Stimulated activated naive CD8-positive, alpha-beta T cell treated with anti-CD3 and anti-CD28 coated beads, Interleukin-15, Interleukin-2, amounts not matched to agents 100 ng/mL and 50 ng/mL, for 24 hours (primary cell): ENCODE measurements at regions not wholly inside any gene's neighbourhood (a gene's known extent, or its start where the extent isn't known, plus 50 kb on each side); places are given as distances from the start of the nearest gene placed in this dataset.
A peak's percentile ranks its signal among the peaks of the same experiment; 100 is the strongest.

ENCODE experiments used
- H3K27ac Mint-ChIP-seq: one replicate; pipeline ENCODE4 v1.8.0; 2021; ENCODE audit warnings: mild to moderate bottlenecking, mixed read lengths
- H3K27me3 Mint-ChIP-seq: one replicate; pipeline ENCODE4 v1.8.0; 2021; ENCODE audit warnings: mixed read lengths
- H3K36me3 Mint-ChIP-seq: one replicate; pipeline ENCODE4 v1.8.0; 2021; ENCODE audit warnings: low read depth, mixed read lengths
- H3K4me1 Mint-ChIP-seq: one replicate; pipeline ENCODE4 v1.8.0; 2021; ENCODE audit warnings: low read depth, mixed read lengths
- H3K4me3 Mint-ChIP-seq: one replicate; pipeline ENCODE4 v1.8.0; 2021; ENCODE audit warnings: mild to moderate bottlenecking, mixed read lengths
- H3K9me3 Mint-ChIP-seq: one replicate; pipeline ENCODE4 v1.8.0; 2021; ENCODE audit warnings: mixed read lengths

DNA sequence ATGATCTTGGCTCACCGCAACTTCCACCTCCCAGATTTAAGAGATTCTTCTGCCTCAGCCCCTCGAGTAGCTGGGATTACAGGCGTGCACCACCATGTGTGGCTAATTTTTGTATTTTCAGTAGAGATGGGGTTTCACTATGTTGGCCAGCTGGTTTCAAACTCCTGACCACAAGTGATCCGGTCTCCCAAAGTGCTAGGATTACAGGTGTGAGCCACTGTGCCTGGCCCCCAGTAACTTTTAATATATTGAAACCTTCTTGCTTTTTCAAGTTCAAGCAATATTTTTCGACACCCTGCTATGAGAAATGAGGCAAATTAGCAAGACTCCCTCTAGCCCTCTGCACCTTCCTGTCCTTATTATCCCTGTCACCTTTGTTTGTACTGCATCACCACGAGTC lies 144.0 kb downstream of the EVX1 start:
- no peaks in the 10 kb centered on the region for H3K9me3 Mint-ChIP-seq
- no peak overlapping the region for H3K27ac Mint-ChIP-seq
- H3K36me3 Mint-ChIP-seq, result no peaks in the 10 kb centered on the region
- no peak overlapping the region for H3K4me3 Mint-ChIP-seq
- H3K27me3 Mint-ChIP-seq, result peaks cover 29% of the 10 kb centered on the region
- no peaks in the 10 kb centered on the region for H3K4me1 Mint-ChIP-seq

DNA sequence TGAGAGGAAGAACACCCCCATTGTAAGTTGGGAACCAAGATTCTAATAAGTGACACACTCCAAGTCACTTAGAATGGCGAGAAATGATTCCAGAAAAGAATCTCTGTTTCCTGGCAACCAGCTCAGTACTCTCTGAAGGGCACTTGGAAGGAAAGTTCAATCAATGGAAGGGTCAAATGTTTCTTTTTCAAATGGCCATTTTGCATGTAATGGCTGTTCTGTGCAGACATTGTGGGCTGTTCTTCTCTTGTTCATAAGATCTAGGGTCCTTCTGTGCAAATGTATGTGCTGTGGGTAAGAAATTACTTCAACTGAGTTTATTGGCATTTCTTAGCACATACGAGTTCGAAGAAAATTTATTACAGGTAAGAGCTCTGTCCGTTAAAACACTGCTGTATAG lies 145.3 kb downstream of the EVX1 start:
- Mint-ChIP-seq H3K4me3 (no peak overlapping the region), H3K36me3 (no peaks in the 10 kb centered on the region), H3K27ac (no peak overlapping the region), H3K9me3 (no peaks in the 10 kb centered on the region), H3K27me3 (peaks cover 29% of the 10 kb centered on the region), H3K4me1 (no peaks in the 10 kb centered on the region)

DNA sequence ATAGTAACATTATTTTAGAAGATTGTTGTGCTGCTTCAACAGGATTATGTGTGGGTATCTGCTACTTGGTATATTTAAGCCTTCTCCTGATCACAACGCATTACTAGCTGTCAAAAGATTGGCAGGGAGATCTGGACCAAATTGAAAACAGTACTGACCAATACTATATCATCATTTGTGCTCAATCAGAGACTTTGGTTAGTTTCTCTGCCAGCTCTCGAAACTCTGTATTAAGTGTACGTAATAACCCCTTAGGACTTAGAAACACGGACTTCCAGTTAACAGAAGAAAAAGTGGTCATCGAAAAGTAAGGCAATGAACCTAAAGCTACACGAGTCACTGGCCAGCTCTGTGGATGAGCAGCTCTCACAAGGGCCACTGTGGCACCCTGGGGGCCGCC lies 146.0 kb downstream of the EVX1 start:
- Mint-ChIP-seq H3K9me3 (no peaks in the 10 kb centered on the region), H3K36me3 (no peaks in the 10 kb centered on the region), H3K27me3 (peaks cover 29% of the 10 kb centered on the region), H3K4me1 (no peaks in the 10 kb centered on the region), H3K27ac (no peak overlapping the region), H3K4me3 (no peak overlapping the region)

DNA sequence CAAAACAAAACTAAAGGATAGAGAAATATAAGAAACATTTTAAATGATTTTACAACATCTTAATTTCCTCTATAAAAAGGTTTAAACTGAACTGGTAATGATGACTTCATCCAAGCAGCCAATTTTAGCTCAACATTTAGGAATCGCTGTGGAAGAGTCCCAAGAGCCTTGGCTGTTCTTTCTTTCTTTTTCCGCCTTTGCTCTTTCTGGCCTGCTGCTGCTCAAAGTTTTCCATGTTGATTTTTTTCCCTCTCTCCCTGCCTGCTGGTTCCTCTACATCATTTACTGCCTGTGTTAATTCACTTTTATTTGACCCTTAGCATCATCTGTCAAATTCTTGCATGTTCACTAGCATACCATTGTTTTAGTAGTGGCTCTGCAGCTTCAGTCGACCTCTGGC lies 146.9 kb downstream of the EVX1 start:
- Mint-ChIP-seq H3K9me3 (no peaks in the 10 kb centered on the region), H3K36me3 (no peaks in the 10 kb centered on the region), H3K4me1 (no peaks in the 10 kb centered on the region), H3K27me3 (peaks cover 34% of the 10 kb centered on the region), H3K4me3 (no peak overlapping the region), H3K27ac (no peak overlapping the region)

DNA sequence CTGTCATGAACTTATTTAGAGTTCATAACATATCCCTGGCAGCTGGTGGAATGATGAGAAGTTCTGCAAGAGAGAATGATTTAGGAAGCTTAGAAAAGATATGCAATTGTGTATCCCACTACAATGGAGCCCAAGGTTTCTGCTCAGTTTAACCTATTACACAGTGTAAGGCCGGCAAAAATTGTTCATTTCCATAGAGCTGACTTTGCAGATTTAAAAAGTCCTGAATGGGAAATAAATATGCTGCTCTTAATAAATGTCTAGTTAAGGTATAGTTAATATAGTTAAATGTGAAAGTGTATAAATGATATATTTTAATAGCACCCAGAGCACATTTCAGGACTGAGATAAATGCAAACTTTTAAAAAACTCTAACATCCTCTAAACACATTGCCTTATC lies 149.9 kb downstream of the EVX1 start:
- H3K36me3 Mint-ChIP-seq, result no peaks in the 10 kb centered on the region
- no peak overlapping the region for H3K27ac Mint-ChIP-seq
- no peaks in the 10 kb centered on the region for H3K4me1 Mint-ChIP-seq
- H3K27me3 Mint-ChIP-seq, result peaks cover 33% of the 10 kb centered on the region
- H3K4me3 Mint-ChIP-seq, result no peak overlapping the region
- no peaks in the 10 kb centered on the region for H3K9me3 Mint-ChIP-seq

DNA sequence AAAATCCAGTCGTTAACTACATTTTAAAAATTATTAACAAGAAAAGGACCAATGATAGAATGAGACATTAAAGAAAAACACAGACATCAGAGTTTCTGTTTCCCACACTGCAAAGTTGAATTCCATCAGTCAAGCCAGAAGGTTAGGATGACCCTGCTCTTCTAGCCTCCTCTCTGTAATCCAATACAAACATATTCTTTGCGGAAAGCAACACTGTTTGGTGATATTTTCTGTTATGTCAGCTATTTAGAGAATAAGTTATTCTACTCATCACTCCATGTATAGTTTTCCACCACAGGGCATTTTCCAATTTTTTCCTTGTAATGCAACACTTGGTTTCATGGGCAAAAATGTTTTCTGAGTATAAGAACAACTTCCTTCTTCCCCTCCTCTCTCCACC lies 152.3 kb downstream of the EVX1 start:
- Mint-ChIP-seq H3K27ac (no peak overlapping the region), H3K36me3 (no peaks in the 10 kb centered on the region), H3K4me3 (no peak overlapping the region), H3K4me1 (no peaks in the 10 kb centered on the region), H3K27me3 (peaks cover 15% of the 10 kb centered on the region), H3K9me3 (no peaks in the 10 kb centered on the region)

DNA sequence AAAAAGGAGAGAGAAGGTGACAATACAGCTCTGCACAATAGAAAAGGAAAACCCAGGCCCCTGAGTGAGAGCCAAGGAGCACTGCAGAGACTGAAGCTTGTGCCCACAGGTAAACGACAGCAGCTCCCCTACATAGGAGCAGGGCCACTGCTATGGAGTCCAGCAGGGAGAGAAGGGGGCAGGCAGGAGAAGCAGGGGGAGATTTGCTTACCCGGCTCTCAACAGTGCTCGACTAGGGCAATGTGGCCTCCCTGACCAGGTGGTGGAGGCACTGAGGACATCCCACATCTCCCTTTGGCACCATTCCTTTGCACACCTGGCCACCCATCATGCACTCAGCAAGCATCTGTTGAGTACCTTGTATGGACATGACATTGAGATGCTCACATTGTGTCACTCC lies 153.0 kb downstream of the EVX1 start:
- Mint-ChIP-seq H3K9me3 (no peaks in the 10 kb centered on the region), H3K36me3 (no peaks in the 10 kb centered on the region), H3K4me1 (no peaks in the 10 kb centered on the region), H3K27me3 (peaks cover 14% of the 10 kb centered on the region), H3K4me3 (no peak overlapping the region), H3K27ac (no peak overlapping the region)

DNA sequence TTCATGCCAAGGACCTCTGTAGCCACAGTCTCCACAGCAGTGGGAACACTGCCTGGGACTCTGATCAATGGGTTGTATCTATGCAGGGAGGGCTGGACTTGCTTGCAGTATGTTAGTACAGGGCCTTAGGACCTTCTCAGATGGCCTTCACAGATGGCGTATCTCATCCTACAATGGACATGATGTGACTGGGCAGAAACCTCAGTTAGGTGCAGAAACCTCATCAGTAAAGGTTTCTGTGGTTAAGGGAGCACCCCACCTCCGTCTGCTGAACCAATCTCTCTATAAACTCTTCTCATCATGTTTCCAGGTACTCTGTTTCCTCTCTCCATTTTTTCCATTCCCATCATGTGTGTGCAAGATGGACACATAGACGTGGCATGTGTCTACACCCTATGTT lies 154.9 kb downstream of the EVX1 start:
- no peaks in the 10 kb centered on the region for H3K4me1 Mint-ChIP-seq
- peaks cover 8% of the 10 kb centered on the region for H3K9me3 Mint-ChIP-seq
- H3K36me3 Mint-ChIP-seq, result no peaks in the 10 kb centered on the region
- H3K4me3 Mint-ChIP-seq, result no peak overlapping the region
- H3K27me3 Mint-ChIP-seq, result peaks cover 21% of the 10 kb centered on the region
- no peak overlapping the region for H3K27ac Mint-ChIP-seq

DNA sequence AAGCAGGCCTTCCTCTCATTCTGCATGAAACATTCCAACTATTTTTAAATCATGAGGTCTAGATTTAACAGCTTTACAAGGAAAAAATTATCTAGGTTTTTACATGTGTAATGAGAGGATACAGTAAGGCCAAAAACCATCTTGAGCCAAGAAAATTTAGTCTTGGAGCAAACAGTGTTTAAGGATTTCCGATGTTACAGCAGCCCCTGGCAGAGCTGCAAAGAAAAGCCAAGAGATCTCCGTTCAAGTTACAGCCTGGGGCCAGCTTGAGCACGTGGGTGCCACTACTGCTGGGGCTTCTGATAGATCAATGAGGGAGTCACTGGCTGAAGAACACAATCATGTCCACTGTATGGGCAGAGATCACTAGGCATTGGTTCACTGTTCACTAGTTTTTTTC lies 156.2 kb downstream of the EVX1 start:
- no peak overlapping the region for H3K4me3 Mint-ChIP-seq
- H3K4me1 Mint-ChIP-seq, result no peaks in the 10 kb centered on the region
- peaks cover 21% of the 10 kb centered on the region for H3K27me3 Mint-ChIP-seq
- H3K27ac Mint-ChIP-seq, result no peak overlapping the region
- no peaks in the 10 kb centered on the region for H3K36me3 Mint-ChIP-seq
- H3K9me3 Mint-ChIP-seq, result peaks cover 8% of the 10 kb centered on the region

DNA sequence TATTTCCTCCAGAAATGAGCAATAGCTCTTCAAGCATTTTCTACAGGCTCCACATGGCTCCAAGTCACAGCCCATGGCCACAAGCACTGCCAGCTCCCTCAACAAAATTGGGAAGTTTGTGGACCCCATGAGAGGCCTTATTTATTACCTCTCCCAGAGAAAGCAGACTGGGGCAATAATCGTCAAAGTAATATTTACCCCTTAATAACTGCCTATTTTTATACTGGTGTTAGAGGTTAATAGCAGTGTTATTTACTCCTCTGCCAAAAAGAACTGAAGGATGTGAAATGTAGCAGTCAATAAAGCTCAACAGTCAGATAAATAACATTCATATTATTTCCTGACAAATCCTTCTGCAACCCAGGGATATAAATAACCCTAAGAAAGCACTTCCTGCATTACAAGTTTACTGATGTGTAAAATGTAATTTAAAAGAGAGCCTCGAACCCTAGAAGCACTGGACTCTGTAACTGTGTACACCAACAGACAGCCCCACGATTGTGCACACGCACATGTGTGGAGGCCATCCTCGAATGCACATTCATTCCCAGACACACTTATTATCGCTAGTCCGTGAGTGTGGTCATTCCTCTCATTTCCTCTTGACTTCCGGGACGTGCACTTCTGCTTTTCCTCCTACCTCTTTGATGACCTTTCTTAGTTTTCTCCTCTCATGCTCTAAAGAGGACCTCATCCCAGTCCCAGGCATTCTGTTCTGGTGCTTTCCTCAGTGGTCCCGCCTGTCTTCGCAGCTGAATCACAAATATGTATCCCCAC lies 157.4 kb downstream of the EVX1 start:
- Mint-ChIP-seq H3K27me3 (peaks cover 12% of the 10 kb centered on the region), H3K4me1 (no peaks in the 10 kb centered on the region), H3K36me3 (no peaks in the 10 kb centered on the region), H3K27ac (no peak overlapping the region), H3K9me3 (peaks cover 8% of the 10 kb centered on the region), H3K4me3 (no peak overlapping the region)

DNA sequence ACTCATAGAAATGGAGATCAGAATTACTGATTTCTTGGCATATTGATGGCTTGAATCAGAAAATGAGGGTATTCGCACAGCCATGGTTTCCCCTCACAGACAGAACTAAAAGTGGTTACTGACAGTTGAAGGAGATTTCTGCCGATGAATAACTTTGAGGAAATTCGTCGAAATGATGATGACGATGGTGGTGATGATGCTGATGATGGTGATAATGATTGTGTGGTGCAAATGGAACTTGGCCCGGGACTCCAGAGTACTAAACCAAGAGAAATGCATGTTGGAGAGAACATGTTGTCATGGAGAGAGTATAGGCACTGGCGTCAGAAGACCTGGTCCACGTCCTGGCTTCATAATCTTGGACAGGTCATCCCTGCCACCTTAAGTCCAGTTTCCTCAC lies 163.2 kb downstream of the EVX1 start:
- Mint-ChIP-seq H3K27me3 (peaks cover 17% of the 10 kb centered on the region), H3K27ac (no peak overlapping the region), H3K4me1 (no peaks in the 10 kb centered on the region), H3K9me3 (peaks cover 8% of the 10 kb centered on the region), H3K4me3 (no peak overlapping the region), H3K36me3 (no peaks in the 10 kb centered on the region)

DNA sequence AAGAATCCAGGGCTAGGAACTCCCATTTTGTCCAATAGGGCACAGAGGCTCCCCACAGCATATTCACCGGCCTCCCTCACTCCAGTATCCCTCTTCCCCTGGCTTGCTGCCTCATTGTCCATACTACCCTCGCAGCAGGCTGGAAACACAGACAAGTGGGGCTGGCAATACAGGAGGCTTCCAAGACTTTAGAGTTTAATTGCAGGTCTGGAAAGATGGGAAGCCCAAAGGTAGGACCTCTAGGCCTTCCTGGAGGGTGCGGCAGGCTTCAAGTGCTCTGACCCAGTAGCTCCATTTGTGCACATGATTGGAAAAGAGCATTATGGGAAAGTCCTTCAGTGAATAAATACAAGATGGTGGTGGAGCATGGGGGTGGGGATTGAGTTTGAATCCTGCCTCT lies 166.7 kb downstream of the EVX1 start:
- H3K27me3 Mint-ChIP-seq, result peaks cover 18% of the 10 kb centered on the region
- H3K4me3 Mint-ChIP-seq, result no peak overlapping the region
- no peak overlapping the region for H3K27ac Mint-ChIP-seq
- no peaks in the 10 kb centered on the region for H3K9me3 Mint-ChIP-seq
- H3K36me3 Mint-ChIP-seq, result no peaks in the 10 kb centered on the region
- H3K4me1 Mint-ChIP-seq, result no peaks in the 10 kb centered on the region

DNA sequence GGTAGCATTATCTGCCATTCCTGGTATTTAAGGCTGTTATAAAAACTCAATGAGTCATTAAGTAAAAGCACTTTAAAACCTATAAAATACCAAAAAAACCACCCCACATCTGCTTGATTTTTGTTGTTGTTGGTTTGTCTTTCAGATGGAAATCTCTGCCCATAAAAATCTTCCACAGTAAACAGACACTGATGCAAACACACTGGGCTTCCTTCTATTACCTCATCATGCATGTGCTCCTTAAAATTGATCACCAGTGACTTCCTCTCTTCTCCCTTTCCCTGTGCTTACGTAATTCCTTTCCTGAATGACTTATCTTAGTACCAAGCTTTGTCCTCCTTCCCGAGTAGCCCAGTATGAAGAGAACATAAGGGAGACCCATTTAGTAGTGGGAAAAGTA lies 167.2 kb downstream of the EVX1 start:
- Mint-ChIP-seq H3K27me3 (peaks cover 18% of the 10 kb centered on the region), H3K4me3 (no peak overlapping the region), H3K4me1 (no peaks in the 10 kb centered on the region), H3K36me3 (no peaks in the 10 kb centered on the region), H3K9me3 (no peaks in the 10 kb centered on the region), H3K27ac (no peak overlapping the region)

DNA sequence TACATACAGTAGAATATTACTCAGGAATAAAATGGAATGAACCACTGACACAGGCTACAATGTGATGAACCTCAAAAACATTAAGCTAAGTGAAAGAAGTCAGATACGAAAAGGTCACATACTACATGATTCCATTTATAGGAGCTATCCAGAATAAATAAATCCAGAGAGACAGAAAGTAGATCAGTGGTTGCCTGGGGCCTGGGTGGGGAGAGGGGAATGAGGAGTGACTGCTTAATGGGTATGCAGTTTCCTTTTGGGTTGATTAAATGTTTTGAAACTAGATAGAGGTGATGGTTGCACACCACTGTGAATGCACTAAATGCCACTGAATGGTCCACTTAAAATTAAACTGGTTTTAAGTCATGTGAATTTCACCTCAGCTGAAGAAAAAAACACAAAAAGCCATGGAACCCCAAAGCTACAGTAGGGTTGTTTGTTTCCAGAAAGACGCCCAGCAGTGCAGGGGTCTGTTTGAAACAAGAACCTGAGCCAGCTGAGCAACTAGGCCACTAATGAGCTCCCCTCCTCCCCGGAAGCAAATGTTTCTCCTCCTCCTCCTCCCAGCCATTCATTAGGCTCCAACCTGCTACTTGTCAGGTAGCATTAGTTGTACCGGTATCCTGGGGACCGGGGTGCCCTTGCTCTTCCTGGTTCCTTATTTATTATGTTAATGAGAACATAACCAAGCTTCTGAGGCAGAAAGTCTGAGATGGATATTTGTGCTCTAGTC lies 168.4 kb downstream of the EVX1 start:
- Mint-ChIP-seq H3K4me1 (no peaks in the 10 kb centered on the region), H3K36me3 (no peaks in the 10 kb centered on the region), H3K9me3 (no peaks in the 10 kb centered on the region)

DNA sequence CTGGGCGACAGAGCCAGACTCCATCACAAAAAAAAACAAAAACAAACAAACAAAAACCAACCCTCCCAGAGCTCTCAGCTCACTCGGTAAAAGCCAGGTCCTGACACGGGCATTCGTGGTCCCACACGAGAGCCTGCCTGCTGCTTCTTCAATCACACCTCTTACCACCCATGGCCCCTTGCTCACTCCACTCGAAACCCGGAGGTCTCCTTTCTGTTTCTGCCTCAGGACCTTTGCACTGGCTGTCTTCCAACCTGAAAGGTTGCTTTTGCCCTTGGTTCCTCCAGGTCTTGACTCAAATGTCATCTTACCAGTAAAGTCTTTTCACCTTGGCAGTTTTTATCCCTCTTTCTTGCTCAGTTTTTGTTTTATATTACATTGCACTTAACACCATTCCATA lies 169.6 kb downstream of the EVX1 start:
- Mint-ChIP-seq H3K9me3 (no peaks in the 10 kb centered on the region), H3K36me3 (no peaks in the 10 kb centered on the region), H3K4me3 (no peak overlapping the region), H3K27me3 (peaks cover 14% of the 10 kb centered on the region), H3K4me1 (no peaks in the 10 kb centered on the region), H3K27ac (no peak overlapping the region)

More for the DNA sequence above, 168.4 kb downstream of the EVX1 start:
- Mint-ChIP-seq H3K4me3 (no peak overlapping the region), H3K27ac (peak overlapping the region; percentile 34), H3K27me3 (peaks cover 18% of the 10 kb centered on the region)

DNA sequence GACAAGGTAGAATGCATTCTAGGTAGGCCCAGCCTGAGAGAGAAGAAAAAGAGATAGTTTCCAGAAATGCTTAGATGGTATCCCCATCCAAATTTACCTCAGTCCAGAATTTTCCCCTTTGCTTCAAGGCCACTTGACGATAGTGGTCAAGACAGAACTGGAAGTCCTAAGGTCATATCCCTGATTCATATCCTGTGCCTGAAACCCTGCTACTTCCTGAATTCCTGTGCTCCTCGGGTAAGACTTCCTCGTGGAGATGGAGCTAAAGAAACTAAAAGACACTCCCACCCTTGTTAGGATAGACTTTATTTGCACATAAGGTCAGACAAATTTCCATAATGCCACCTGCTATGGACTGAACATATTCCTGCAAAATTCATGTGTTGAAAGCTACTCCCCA lies 175.9 kb downstream of the EVX1 start:
- H3K4me1 Mint-ChIP-seq, result no peaks in the 10 kb centered on the region
- H3K4me3 Mint-ChIP-seq, result no peak overlapping the region
- H3K36me3 Mint-ChIP-seq, result no peaks in the 10 kb centered on the region
- no peaks in the 10 kb centered on the region for H3K27me3 Mint-ChIP-seq
- H3K9me3 Mint-ChIP-seq, result no peaks in the 10 kb centered on the region
- no peak overlapping the region for H3K27ac Mint-ChIP-seq
